Ascending aorta (tissue), 2 donors: ENCODE measurements at regions not wholly inside any gene's neighbourhood (a gene's known extent, or its start where the extent isn't known, plus 50 kb on each side); places are given as distances from the start of the nearest gene placed in this dataset.

Source experiments
- DNase-seq, 2 donors: peaks; one replicate each; pipeline ENCODE4 v3.0.0-alpha.2; 2019; ENCODE audit warnings: low spot score in 2 of 2
- H3K27ac ChIP-seq, 2 donors: fragments of 200-600 bp; sonication (generic); one replicate each; pipeline ENCODE4 v1.5.1; 2016 to 2017; ENCODE audit warnings: mild to moderate bottlenecking in 1 of 2
- H3K27me3 ChIP-seq: fragments of 200-600 bp; sonication (generic); one replicate; pipeline ENCODE4 v1.5.1; 2017
- H3K36me3 ChIP-seq, 2 donors: fragments of 200-600 bp; sonication (generic); one replicate each; pipeline ENCODE4 v1.5.1; 2016
- H3K4me1 ChIP-seq, 2 donors: fragments of 200-600 bp; sonication (generic); one replicate each; pipeline ENCODE4 v1.5.1; 2016 to 2017; ENCODE audit warnings: mild to moderate bottlenecking in 1 of 2
- H3K4me3 ChIP-seq, 2 donors: fragments of 200-600 bp; sonication (generic); one replicate each; pipeline ENCODE4 v1.5.1; 2016 to 2017; ENCODE audit warnings: mild to moderate bottlenecking in 1 of 2
- H3K9me3 ChIP-seq, 2 donors: fragments of 200-600 bp; sonication (generic); one replicate each; pipeline ENCODE4 v1.5.1; 2016
- CTCF ChIP-seq, 3 experiments: fragments of 200-600 bp in 2 of 3; fragments of 450-650 bp in 1 of 3; sonication (generic) in 2 of 3; IDR thresholded peaks; one replicate each; pipeline ENCODE4 v1.5.1; 2016 to 2019; ENCODE audit warnings: antibody characterized with exemption in 3 of 3, mild to moderate bottlenecking in 1 of 3, moderate library complexity in 1 of 3
- intact Hi-C: fragments of 100-400 bp; cut with DNase I; formaldehyde crosslinking; loops from one replicate; pipeline ENCODE4 v1.15.1; 2023

GRCh38 chr4:175127314-175127713, 209.2 kb downstream of the ADAM29 start:
- Histone ChIP-seq H3K4me1 (no peaks in the 10 kb centered on the region), H3K9me3 (peaks cover 0 to 8% of the 10 kb centered on the region in 2 donors), H3K27ac (no peak overlapping the region), H3K36me3 (no peaks in the 10 kb centered on the region), H3K4me3 (no peak overlapping the region), H3K27me3 (no peaks in the 10 kb centered on the region)
- intact Hi-C loops: no loop called here
- DNase-seq: no peak
- no peak for TF ChIP-seq CTCF (IDR thresholded peaks at IDR 0.05)

GRCh38 chr4:175129797-175130196, 211.6 kb downstream of the ADAM29 start:
- no peak for DNase-seq
- no peaks in the 10 kb centered on the region for H3K4me1 ChIP-seq
- H3K27me3 ChIP-seq: no peaks in the 10 kb centered on the region
- H3K4me3 ChIP-seq: no peak overlapping the region
- no peaks in the 10 kb centered on the region for H3K36me3 ChIP-seq
- intact Hi-C loops: no loop called here
- TF ChIP-seq CTCF (IDR thresholded peaks at IDR 0.05): no peak
- no peaks in the 10 kb centered on the region for H3K9me3 ChIP-seq
- no peak overlapping the region for H3K27ac ChIP-seq

GRCh38 chr4:175139205-175139604, 221.0 kb downstream of the ADAM29 start:
- H3K4me3 ChIP-seq: no peak overlapping the region
- no peak for TF ChIP-seq CTCF (IDR thresholded peaks at IDR 0.05)
- H3K9me3 ChIP-seq: no peaks in the 10 kb centered on the region
- no peaks in the 10 kb centered on the region for H3K36me3 ChIP-seq
- H3K4me1 ChIP-seq: no peaks in the 10 kb centered on the region
- intact Hi-C loops: no loop called here
- H3K27me3 ChIP-seq: no peaks in the 10 kb centered on the region
- H3K27ac ChIP-seq: no peak overlapping the region
- no peak for DNase-seq

GRCh38 chr4:175143116-175143515, 225.0 kb downstream of the ADAM29 start:
- Histone ChIP-seq H3K4me1 (no peaks in the 10 kb centered on the region), H3K27ac (no peak overlapping the region), H3K9me3 (no peaks in the 10 kb centered on the region), H3K4me3 (no peak overlapping the region), H3K27me3 (no peaks in the 10 kb centered on the region), H3K36me3 (no peaks in the 10 kb centered on the region)
- TF ChIP-seq CTCF (IDR thresholded peaks at IDR 0.05): no peak
- no peak for DNase-seq
- intact Hi-C loops: no loop called here

GRCh38 chr4:175146799-175147198, 228.6 kb downstream of the ADAM29 start:
- Histone ChIP-seq H3K9me3 (no peaks in the 10 kb centered on the region), H3K27me3 (no peaks in the 10 kb centered on the region), H3K36me3 (no peaks in the 10 kb centered on the region), H3K4me3 (no peak overlapping the region), H3K27ac (no peak overlapping the region), H3K4me1 (no peaks in the 10 kb centered on the region)
- TF ChIP-seq CTCF (IDR thresholded peaks at IDR 0.05): no peak
- DNase-seq: no peak
- intact Hi-C loops: no loop called here

GRCh38 chr4:175147233-175147632, 229.1 kb downstream of the ADAM29 start:
- Histone ChIP-seq H3K4me1 (no peaks in the 10 kb centered on the region), H3K27ac (no peak overlapping the region), H3K4me3 (no peak overlapping the region), H3K36me3 (no peaks in the 10 kb centered on the region), H3K9me3 (no peaks in the 10 kb centered on the region), H3K27me3 (no peaks in the 10 kb centered on the region)
- no peak for DNase-seq
- intact Hi-C loops: no loop called here
- no peak for TF ChIP-seq CTCF (IDR thresholded peaks at IDR 0.05)
